ENCODE measurements at regions not wholly inside any gene's neighbourhood (a gene's known extent, or its start where the extent isn't known, plus 50 kb on each side); places are given as distances from the start of the nearest gene placed in this dataset.

DNA sequence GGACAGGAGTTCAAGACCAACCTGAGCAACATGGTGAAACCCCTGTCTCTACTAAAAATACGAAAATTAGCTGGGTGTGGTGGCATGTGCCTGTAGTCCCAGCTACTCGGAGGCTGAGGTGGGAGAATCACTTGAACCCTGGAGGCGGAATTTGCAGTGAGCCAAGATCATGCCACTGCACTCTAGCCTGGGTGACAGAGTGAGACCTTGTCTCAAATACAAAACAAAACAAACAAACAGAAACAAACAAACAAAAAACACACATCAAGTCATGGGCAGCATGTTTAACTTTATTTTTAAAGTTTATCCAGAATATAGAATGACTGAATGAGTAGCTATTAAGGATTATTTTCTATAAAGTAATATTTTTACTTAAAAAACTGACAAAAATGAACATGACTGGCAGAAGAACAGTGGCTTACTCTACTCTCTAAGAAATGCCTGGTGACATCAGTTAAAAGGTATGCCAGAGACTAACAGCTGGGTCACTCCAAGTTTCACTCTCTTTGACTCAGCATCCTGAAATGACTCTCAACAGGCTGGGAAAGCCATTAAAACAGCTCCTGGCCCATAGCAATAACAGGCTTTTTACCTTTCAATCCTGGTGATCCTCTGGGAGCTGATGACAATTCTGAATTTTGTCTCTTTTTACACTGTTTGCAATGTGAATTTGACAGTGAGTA lies 66.1 kb upstream of the FOXN2 start (continued):
- no peak for TF ChIP-seq ARID2 (CRISPR knock-in tag; IDR thresholded peaks at IDR 0.05; ENCODE audit: borderline replicate concordance)
- TF ChIP-seq ZSCAN21 (CRISPR knock-in tag; IDR thresholded peaks at IDR 0.05; ENCODE audit: borderline replicate concordance), result no peak
- no peak for TF ChIP-seq PPARG (CRISPR knock-in tag; conservative IDR thresholded peaks at IDR 0.05)
- TF ChIP-seq, protein P1, sequence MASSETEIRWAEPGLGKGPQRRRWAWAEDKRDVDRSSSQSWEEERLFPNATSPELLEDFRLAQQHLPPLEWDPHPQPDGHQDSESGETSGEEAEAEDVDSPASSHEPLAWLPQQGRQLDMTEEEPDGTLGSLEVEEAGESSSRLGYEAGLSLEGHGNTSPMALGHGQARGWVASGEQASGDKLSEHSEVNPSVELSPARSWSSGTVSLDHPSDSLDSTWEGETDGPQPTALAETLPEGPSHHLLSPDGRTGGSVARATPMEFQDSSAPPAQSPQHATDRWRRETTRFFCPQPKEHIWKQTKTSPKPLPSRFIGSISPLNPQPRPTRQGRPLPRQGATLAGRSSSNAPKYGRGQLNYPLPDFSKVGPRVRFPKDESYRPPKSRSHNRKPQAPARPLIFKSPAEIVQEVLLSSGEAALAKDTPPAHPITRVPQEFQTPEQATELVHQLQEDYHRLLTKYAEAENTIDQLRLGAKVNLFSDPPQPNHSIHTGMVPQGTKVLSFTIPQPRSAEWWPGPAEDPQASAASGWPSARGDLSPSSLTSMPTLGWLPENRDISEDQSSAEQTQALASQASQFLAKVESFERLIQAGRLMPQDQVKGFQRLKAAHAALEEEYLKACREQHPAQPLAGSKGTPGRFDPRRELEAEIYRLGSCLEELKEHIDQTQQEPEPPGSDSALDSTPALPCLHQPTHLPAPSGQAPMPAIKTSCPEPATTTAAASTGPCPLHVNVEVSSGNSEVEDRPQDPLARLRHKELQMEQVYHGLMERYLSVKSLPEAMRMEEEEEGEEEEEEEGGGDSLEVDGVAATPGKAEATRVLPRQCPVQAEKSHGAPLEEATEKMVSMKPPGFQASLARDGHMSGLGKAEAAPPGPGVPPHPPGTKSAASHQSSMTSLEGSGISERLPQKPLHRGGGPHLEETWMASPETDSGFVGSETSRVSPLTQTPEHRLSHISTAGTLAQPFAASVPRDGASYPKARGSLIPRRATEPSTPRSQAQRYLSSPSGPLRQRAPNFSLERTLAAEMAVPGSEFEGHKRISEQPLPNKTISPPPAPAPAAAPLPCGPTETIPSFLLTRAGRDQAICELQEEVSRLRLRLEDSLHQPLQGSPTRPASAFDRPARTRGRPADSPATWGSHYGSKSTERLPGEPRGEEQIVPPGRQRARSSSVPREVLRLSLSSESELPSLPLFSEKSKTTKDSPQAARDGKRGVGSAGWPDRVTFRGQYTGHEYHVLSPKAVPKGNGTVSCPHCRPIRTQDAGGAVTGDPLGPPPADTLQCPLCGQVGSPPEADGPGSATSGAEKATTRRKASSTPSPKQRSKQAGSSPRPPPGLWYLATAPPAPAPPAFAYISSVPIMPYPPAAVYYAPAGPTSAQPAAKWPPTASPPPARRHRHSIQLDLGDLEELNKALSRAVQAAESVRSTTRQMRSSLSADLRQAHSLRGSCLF (CRISPR knock-in tag; IDR thresholded peaks at IDR 0.05; ENCODE audit: borderline replicate concordance), result no peak
- peak; percentile 72; the same call in 1 of the 2 replicates for TF ChIP-seq DNMT3B (CRISPR knock-in tag; conservative IDR thresholded peaks at IDR 0.05)
- TF ChIP-seq ATF1 (CRISPR knock-in tag; IDR thresholded peaks at IDR 0.05), result no peak
- TF ChIP-seq, protein P2, sequence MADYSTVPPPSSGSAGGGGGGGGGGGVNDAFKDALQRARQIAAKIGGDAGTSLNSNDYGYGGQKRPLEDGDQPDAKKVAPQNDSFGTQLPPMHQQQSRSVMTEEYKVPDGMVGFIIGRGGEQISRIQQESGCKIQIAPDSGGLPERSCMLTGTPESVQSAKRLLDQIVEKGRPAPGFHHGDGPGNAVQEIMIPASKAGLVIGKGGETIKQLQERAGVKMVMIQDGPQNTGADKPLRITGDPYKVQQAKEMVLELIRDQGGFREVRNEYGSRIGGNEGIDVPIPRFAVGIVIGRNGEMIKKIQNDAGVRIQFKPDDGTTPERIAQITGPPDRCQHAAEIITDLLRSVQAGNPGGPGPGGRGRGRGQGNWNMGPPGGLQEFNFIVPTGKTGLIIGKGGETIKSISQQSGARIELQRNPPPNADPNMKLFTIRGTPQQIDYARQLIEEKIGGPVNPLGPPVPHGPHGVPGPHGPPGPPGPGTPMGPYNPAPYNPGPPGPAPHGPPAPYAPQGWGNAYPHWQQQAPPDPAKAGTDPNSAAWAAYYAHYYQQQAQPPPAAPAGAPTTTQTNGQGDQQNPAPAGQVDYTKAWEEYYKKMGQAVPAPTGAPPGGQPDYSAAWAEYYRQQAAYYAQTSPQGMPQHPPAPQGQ (CRISPR knock-in tag; IDR thresholded peaks at IDR 0.05; ENCODE audit: borderline replicate concordance), result no peak
- 0 out of 2 replicates have a peak, but pooled peaks have one; percentile 12 for TF ChIP-seq SMC3 (IDR thresholded peaks at IDR 0.05; ENCODE audit: low read length)
- no peak for TF ChIP-seq ZSCAN20 (CRISPR knock-in tag; IDR thresholded peaks at IDR 0.05; ENCODE audit: borderline replicate concordance)
- TF ChIP-seq ZNF33A (CRISPR knock-in tag; IDR thresholded peaks at IDR 0.05; ENCODE audit: borderline replicate concordance), result 0 out of 2 replicates have a peak, but pooled peaks have one; percentile 54
- TF ChIP-seq ZBTB1 (CRISPR knock-in tag; IDR thresholded peaks at IDR 0.05; ENCODE audit: borderline replicate concordance), result no peak
- no peak for TF ChIP-seq GATA4 (IDR thresholded peaks at IDR 0.05; ENCODE audit: borderline replicate concordance, low read depth)
- TF ChIP-seq ZBTB7A (CRISPR knock-in tag; IDR thresholded peaks at IDR 0.05), result no peak
- no peak for TF ChIP-seq ZNF337 (CRISPR knock-in tag; IDR thresholded peaks at IDR 0.05; ENCODE audit: borderline replicate concordance, low read depth)
- TF ChIP-seq, protein P3, sequence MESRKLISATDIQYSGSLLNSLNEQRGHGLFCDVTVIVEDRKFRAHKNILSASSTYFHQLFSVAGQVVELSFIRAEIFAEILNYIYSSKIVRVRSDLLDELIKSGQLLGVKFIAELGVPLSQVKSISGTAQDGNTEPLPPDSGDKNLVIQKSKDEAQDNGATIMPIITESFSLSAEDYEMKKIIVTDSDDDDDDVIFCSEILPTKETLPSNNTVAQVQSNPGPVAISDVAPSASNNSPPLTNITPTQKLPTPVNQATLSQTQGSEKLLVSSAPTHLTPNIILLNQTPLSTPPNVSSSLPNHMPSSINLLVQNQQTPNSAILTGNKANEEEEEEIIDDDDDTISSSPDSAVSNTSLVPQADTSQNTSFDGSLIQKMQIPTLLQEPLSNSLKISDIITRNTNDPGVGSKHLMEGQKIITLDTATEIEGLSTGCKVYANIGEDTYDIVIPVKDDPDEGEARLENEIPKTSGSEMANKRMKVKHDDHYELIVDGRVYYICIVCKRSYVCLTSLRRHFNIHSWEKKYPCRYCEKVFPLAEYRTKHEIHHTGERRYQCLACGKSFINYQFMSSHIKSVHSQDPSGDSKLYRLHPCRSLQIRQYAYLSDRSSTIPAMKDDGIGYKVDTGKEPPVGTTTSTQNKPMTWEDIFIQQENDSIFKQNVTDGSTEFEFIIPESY (CRISPR knock-in tag; IDR thresholded peaks at IDR 0.05), result no peak
- 0 out of 2 replicates have a peak, but pooled peaks have one; percentile 66 for TF ChIP-seq ZNF430 (CRISPR knock-in tag; IDR thresholded peaks at IDR 0.05)
- no peak; the same call in 1 of the 2 replicates for TF ChIP-seq SALL1 (CRISPR knock-in tag; IDR thresholded peaks at IDR 0.05)
- TF ChIP-seq MTF1 (CRISPR knock-in tag; IDR thresholded peaks at IDR 0.05), result no peak
- TF ChIP-seq BCL6 (CRISPR knock-in tag; IDR thresholded peaks at IDR 0.05), result peak; percentile 94
- no peak for TF ChIP-seq PCBP2 (optimal IDR thresholded peaks at IDR 0.05; ENCODE audit: low read depth, low read length, poor library complexity, severe bottlenecking)
- TF ChIP-seq U2AF1 (optimal IDR thresholded peaks at IDR 0.05; ENCODE audit: low read depth, low read length), result no peak
